ENCODE measurements at regions not wholly inside any gene's neighbourhood (a gene's known extent, or its start where the extent isn't known, plus 50 kb on each side); places are given as distances from the start of the nearest gene placed in this dataset.

DNA sequence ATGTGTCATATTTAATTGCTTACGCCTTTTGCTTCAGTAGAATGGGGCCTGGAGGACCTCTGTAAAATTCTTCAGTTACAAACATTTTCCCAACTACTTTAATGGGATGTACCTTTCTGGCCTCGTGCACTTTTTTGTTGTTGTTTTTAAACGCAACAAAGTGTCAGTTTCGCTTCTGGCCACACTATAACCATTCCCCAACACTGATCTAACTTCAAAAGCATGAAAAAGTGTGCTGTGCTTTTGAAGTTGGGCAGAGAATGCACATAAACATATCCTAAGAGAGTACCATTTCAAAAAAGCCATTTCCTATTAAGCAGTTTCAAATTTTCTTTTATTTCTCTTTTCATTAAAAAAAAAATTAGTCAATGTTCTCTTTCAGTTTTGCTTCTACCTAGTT lies 435.8 kb downstream of the CNTN6 start:
- no peak for TF ChIP-seq POLR2A (IDR thresholded peaks at IDR 0.05)
- TF ChIP-seq, protein P1, sequence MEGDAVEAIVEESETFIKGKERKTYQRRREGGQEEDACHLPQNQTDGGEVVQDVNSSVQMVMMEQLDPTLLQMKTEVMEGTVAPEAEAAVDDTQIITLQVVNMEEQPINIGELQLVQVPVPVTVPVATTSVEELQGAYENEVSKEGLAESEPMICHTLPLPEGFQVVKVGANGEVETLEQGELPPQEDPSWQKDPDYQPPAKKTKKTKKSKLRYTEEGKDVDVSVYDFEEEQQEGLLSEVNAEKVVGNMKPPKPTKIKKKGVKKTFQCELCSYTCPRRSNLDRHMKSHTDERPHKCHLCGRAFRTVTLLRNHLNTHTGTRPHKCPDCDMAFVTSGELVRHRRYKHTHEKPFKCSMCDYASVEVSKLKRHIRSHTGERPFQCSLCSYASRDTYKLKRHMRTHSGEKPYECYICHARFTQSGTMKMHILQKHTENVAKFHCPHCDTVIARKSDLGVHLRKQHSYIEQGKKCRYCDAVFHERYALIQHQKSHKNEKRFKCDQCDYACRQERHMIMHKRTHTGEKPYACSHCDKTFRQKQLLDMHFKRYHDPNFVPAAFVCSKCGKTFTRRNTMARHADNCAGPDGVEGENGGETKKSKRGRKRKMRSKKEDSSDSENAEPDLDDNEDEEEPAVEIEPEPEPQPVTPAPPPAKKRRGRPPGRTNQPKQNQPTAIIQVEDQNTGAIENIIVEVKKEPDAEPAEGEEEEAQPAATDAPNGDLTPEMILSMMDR (IDR thresholded peaks at IDR 0.05) = no peak
- H3K27ac ChIP-seq = no peak overlapping the region
- 61 to 64% methylated on average over 4 of the region's 4 CpGs for WGBS, 2 donors
- no peaks in the 10 kb centered on the region for H3K9me3 ChIP-seq
- intact Hi-C loops (cut with DNase I) = no loop called here
- no peaks in the 10 kb centered on the region for H3K27me3 ChIP-seq
- no peaks in the 10 kb centered on the region for H3K36me3 ChIP-seq
- no peak for DNase-seq
- no peaks in the 10 kb centered on the region for H3K4me1 ChIP-seq
- H3K4me3 ChIP-seq (replicated peaks in 1 of 3) = no peak overlapping the region

DNA sequence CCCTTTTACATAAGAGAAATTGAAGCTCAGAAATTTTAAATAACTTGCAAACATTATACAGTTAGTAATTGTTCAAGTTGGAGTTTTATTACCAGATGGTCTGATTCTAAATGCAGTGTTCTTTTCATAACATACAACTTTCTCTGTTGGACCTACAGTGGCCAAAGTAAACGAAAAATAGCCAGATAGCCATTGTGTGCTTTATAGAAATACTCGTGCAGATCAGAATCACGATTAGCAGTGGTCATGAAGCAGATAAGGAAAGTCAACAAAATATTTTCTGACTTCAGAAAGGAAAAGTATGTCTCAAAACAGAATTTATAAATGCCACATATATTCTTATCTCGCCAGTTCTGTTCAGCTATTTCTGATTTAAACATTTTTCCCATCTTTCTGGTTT lies 436.9 kb downstream of the CNTN6 start:
- TF ChIP-seq, protein P1 (IDR thresholded peaks at IDR 0.05) = no peak
- no peak for TF ChIP-seq POLR2A (IDR thresholded peaks at IDR 0.05)
- Histone ChIP-seq H3K27ac (no peak overlapping the region), H3K27me3 (no peaks in the 10 kb centered on the region), H3K36me3 (no peaks in the 10 kb centered on the region), H3K9me3 (no peaks in the 10 kb centered on the region), H3K4me1 (no peaks in the 10 kb centered on the region), H3K4me3 (replicated peaks in 1 of 3) (no peak overlapping the region)
- no peak for DNase-seq
- intact Hi-C loops (cut with DNase I) = no loop called here
- WGBS, 2 donors = 51 to 62% methylated on average over 4 of the region's 4 CpGs

DNA sequence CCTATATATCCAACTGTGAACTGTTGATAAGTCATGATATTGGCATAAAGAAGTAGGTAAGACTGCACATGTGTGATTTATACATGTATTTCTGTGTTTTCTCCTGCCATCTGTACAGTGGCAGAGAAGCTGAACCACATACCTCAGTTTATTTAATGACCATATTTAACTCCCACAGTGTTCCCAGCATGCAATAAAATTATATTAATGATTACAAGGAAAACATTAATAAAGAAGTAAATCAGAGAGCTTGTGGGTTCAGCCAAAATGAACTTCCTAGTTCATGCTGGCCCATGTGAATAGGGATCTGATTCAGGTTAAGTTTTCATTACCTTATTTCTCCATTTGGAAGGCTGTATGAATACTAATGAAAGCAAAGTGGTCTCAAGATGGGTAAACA lies 439.2 kb downstream of the CNTN6 start:
- no peak overlapping the region for H3K27ac ChIP-seq
- no peak for TF ChIP-seq POLR2A (IDR thresholded peaks at IDR 0.05)
- TF ChIP-seq, protein P1 (IDR thresholded peaks at IDR 0.05) = no peak
- H3K4me3 ChIP-seq (replicated peaks in 1 of 3) = no peak overlapping the region
- no peak for DNase-seq
- H3K4me1 ChIP-seq = no peaks in the 10 kb centered on the region
- H3K36me3 ChIP-seq = no peaks in the 10 kb centered on the region
- intact Hi-C loops (cut with DNase I) = no loop called here
- no peaks in the 10 kb centered on the region for H3K9me3 ChIP-seq
- no peaks in the 10 kb centered on the region for H3K27me3 ChIP-seq

DNA sequence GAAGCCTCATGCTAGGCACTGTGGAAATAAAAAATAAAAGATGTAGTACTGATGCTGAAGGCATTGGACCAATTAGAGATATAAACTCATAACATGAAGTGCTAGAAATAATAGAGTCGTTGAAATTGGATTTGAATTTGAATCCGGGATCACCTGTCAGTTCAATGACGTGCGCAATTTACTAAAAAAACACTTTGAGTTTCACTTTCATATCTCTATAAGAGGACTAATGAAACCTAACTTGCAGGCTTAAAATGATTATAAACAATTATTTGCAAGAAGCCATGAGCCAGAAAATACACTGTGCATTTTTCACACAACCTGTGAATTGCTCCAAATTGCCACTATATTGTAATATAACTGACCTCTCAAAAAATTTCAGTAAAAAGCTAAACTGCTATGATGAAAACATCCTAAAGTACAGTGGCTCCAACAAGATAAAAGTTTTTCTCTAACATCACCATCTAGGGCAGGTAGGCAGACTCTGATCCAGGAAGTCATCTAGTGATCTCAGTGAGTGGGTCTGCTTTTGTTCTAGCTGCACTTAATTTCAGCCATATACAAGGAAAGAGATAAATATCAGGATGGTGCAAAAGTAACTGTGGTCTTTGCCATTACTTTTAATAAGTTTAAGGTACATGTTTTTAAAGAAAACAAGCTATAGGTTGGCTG lies 440.2 kb downstream of the CNTN6 start:
- H3K36me3 ChIP-seq = no peaks in the 10 kb centered on the region
- TF ChIP-seq, protein P1 (IDR thresholded peaks at IDR 0.05) = no peak
- no peak for TF ChIP-seq POLR2A (IDR thresholded peaks at IDR 0.05)
- no peak for DNase-seq
- intact Hi-C loops (cut with DNase I) = no loop called here
- no peak overlapping the region for H3K4me3 ChIP-seq (replicated peaks in 1 of 3)
- no peaks in the 10 kb centered on the region for H3K9me3 ChIP-seq
- no peak overlapping the region for H3K27ac ChIP-seq
- H3K4me1 ChIP-seq = no peaks in the 10 kb centered on the region
- no peaks in the 10 kb centered on the region for H3K27me3 ChIP-seq
- WGBS, 2 donors = 92 to 93% methylated on average over 4 of the region's 4 CpGs

DNA sequence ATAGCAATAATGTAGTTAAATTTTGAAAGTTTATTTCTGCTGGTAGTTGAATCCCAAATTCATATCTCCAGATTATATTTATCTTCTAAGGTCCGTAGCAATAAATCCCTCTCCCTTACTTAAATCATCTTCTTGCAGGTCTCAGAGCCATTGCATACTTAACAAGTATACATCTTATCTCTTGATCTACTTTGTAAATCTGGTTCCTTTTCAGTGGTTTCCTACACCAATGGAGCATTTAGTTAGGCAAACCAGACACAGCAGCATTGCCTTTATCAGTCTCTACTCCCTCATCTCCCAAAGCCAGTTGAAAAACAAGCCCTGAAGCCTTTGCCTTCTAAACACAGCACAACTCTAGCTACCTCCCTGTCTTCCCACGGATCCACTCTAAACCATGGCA lies 440.9 kb downstream of the CNTN6 start:
- WGBS, 2 donors = 63 to 66% methylated on average over 2 of the region's 2 CpGs
- DNase-seq = no peak
- intact Hi-C loops (cut with DNase I) = no loop called here
- H3K27me3 ChIP-seq = no peaks in the 10 kb centered on the region
- no peaks in the 10 kb centered on the region for H3K9me3 ChIP-seq
- no peak overlapping the region for H3K4me3 ChIP-seq (replicated peaks in 1 of 3)
- H3K36me3 ChIP-seq = no peaks in the 10 kb centered on the region
- no peak for TF ChIP-seq POLR2A (IDR thresholded peaks at IDR 0.05)
- TF ChIP-seq, protein P1 (IDR thresholded peaks at IDR 0.05) = no peak
- no peaks in the 10 kb centered on the region for H3K4me1 ChIP-seq
- no peak overlapping the region for H3K27ac ChIP-seq
